ENCODE measurements at regions not wholly inside any gene's neighbourhood (a gene's known extent, or its start where the extent isn't known, plus 50 kb on each side); places are given as distances from the start of the nearest gene placed in this dataset.

- peak; percentile 70 for DNase-seq (ENCODE audit: low read depth)
- H3K4me3 ChIP-seq (ENCODE audit: low read depth, low read length), result no peak overlapping the region
- TF ChIP-seq CTCF (conservative IDR thresholded peaks at IDR 0.05; ENCODE audit: low read depth, low read length), result no peak
Measured at GRCh38 chr11:121839781-121840180, 276.2 kb downstream of the BLID start.

- DNase-seq (ENCODE audit: low read depth), result no peak
- H3K4me3 ChIP-seq (ENCODE audit: low read depth, low read length), result no peak overlapping the region
- no peak for TF ChIP-seq CTCF (conservative IDR thresholded peaks at IDR 0.05; ENCODE audit: low read depth, low read length)
Measured at GRCh38 chr11:121838571-121838970, 277.4 kb downstream of the BLID start.

GRCh38 chr11:121833970-121834369 lies 282.0 kb downstream of the BLID start:
- no peak for DNase-seq (ENCODE audit: low read depth)

GRCh38 chr11:121829159-121829643 lies 286.8 kb downstream of the BLID start:
- no peak overlapping the region for H3K4me3 ChIP-seq (ENCODE audit: low read depth, low read length)
- no peak for TF ChIP-seq CTCF (conservative IDR thresholded peaks at IDR 0.05; ENCODE audit: low read depth, low read length)
- DNase-seq (ENCODE audit: low read depth), result peak; percentile 99

More at GRCh38 chr11:121833970-121834369, 282.0 kb downstream of the BLID start:
- H3K4me3 ChIP-seq (ENCODE audit: low read depth, low read length), result no peak overlapping the region
- no peak for TF ChIP-seq CTCF (conservative IDR thresholded peaks at IDR 0.05; ENCODE audit: low read depth, low read length)

- no peak overlapping the region for H3K4me3 ChIP-seq (ENCODE audit: low read depth, low read length)
- peak; percentile 17 for DNase-seq (ENCODE audit: low read depth)
- TF ChIP-seq CTCF (conservative IDR thresholded peaks at IDR 0.05; ENCODE audit: low read depth, low read length), result no peak
Measured at GRCh38 chr11:121814962-121815361, 301.1 kb downstream of the BLID start.

GRCh38 chr11:121814296-121814695 lies 301.7 kb downstream of the BLID start:
- no peak for DNase-seq (ENCODE audit: low read depth)
- no peak for TF ChIP-seq CTCF (conservative IDR thresholded peaks at IDR 0.05; ENCODE audit: low read depth, low read length)
- no peak overlapping the region for H3K4me3 ChIP-seq (ENCODE audit: low read depth, low read length)

- no peak for TF ChIP-seq CTCF (conservative IDR thresholded peaks at IDR 0.05; ENCODE audit: low read depth, low read length)
- peak; percentile 65 for DNase-seq (ENCODE audit: low read depth)
- H3K4me3 ChIP-seq (ENCODE audit: low read depth, low read length), result no peak overlapping the region
Measured at GRCh38 chr11:121810291-121810690, 305.7 kb downstream of the BLID start.
